Mesendoderm (in vitro differentiated cells): ENCODE measurements at regions not wholly inside any gene's neighbourhood (a gene's known extent, or its start where the extent isn't known, plus 50 kb on each side); places are given as distances from the start of the nearest gene placed in this dataset.

Source experiments
- DNase-seq: peaks from one replicate; pipeline ENCODE4 v3.0.0; 2013
- H2AK5ac ChIP-seq: 2 replicates; pipeline ENCODE4 v1.6.1; 2013; ENCODE audit warnings: low read length, inconsistent platforms
- H2BK120ac ChIP-seq: 2 replicates; pipeline ENCODE4 v1.6.1; 2013; ENCODE audit warnings: low read depth, mild to moderate bottlenecking, low read length, moderate library complexity, mixed read lengths
- H2BK15ac ChIP-seq: replicated peaks from 2 replicates; pipeline ENCODE4 v1.6.1; 2013; ENCODE audit warnings: low read depth, mild to moderate bottlenecking, moderate library complexity
- H2BK5ac ChIP-seq: 2 replicates; pipeline ENCODE4 v1.6.1; 2013; ENCODE audit warnings: low read length, inconsistent platforms
- H3K18ac ChIP-seq: 2 replicates; pipeline ENCODE4 v1.6.1; 2013; ENCODE audit warnings: mild to moderate bottlenecking, low read length, mixed read lengths
- H3K23ac ChIP-seq: one replicate; pipeline ENCODE4 v1.6.1; 2013; ENCODE audit warnings: low read length
- H3K27ac ChIP-seq: 2 replicates; pipeline ENCODE4 v1.5.1; 2013; ENCODE audit warnings: low read depth, mild to moderate bottlenecking, inconsistent platforms, low read length, moderate library complexity
- H3K27me3 ChIP-seq: 2 replicates; pipeline ENCODE4 v1.6.1; 2013; ENCODE audit warnings: low read length, control low read depth, mild to moderate bottlenecking, inconsistent platforms; ENCODE audit not compliant: insufficient read depth, poor library complexity
- H3K36me3 ChIP-seq: 2 replicates; pipeline ENCODE4 v1.6.1; 2013; ENCODE audit warnings: low read length, inconsistent platforms; ENCODE audit not compliant: control insufficient read depth, insufficient read depth
- H3K4ac ChIP-seq: one replicate; pipeline ENCODE4 v1.6.1; 2013; ENCODE audit warnings: low read depth, mild to moderate bottlenecking, low read length, moderate library complexity
- H3K4me1 ChIP-seq: 2 replicates; pipeline ENCODE4 v1.6.1; 2013; ENCODE audit warnings: low read depth, low read length, inconsistent platforms; ENCODE audit not compliant: control insufficient read depth
- H3K4me2 ChIP-seq: 2 replicates; pipeline ENCODE4 v1.6.1; 2013; ENCODE audit warnings: low read length
- H3K4me3 ChIP-seq: 2 replicates; pipeline ENCODE4 v1.5.1; 2013; ENCODE audit warnings: mild to moderate bottlenecking, low read length
- H3K56ac ChIP-seq: one replicate; pipeline ENCODE4 v1.6.1; 2013; ENCODE audit warnings: low read length
- H3K79me1 ChIP-seq: 2 replicates; pipeline ENCODE4 v1.6.1; 2013; ENCODE audit warnings: low read length, inconsistent platforms
- H3K79me2 ChIP-seq: 2 replicates; pipeline ENCODE4 v1.6.1; 2013; ENCODE audit warnings: mild to moderate bottlenecking, low read length; ENCODE audit not compliant: control insufficient read depth, insufficient read depth
- H3K9ac ChIP-seq: 2 replicates; pipeline ENCODE4 v1.6.1; 2013; ENCODE audit warnings: low read length, inconsistent platforms
- H4K5ac ChIP-seq: one replicate; pipeline ENCODE4 v1.6.1; 2013; ENCODE audit warnings: low read length
- H4K8ac ChIP-seq: one replicate; pipeline ENCODE4 v1.6.1; 2013; ENCODE audit warnings: low read depth, mild to moderate bottlenecking, control low read depth, low read length, moderate library complexity
- WGBS: extraction: QIAGEN DNeasy Blood & Tissue Kit; methylation state at CpG from one replicate; pipeline ENCODE4 v1.1.7; 2013; ENCODE audit warnings: low lambda C conversion rate, missing lambda C conversion rate; ENCODE audit not compliant: insufficient coverage; ENCODE audit errors: extremely low coverage; 5-methylcytosine and 5-hydroxymethylcytosine counted together

DNA sequence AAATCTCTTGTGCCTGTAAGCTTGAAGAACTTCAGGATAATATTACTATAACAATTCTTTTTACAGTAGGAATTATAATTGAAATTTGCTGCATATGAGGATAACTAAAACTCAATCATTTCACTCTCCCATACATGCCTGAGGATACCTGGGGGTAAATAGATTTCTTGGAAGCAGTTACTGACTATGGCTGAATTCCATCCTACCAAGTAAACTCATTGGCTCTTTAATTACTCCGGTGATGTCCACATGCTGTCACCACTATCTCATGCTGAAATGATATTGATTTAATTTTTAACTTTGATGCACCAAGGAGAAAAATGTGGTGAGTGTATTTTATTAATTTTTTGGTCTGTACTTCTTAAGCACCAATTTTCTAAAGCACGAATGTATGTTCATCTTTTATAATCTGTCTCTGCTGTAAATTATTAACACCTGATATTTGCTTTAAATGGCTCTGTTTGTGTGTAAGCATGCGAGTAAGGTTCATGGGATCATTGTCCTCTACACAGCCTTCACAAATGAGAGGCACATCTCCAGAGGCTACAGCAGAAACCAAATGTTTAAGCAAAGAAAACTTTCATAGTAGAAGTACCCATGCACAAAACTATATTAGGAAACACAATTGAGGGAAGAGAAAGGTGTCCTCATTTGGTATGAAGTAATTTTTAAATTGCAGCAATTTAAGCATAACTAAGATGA lies 164.2 kb upstream of the POU3F2 start:
- Histone ChIP-seq H3K79me2 (no peaks in the 10 kb centered on the region), H3K56ac (no peak overlapping the region), H3K23ac (no peak overlapping the region), H4K5ac (no peak overlapping the region), H3K36me3 (no peaks in the 10 kb centered on the region), H3K4me3 (no peak overlapping the region), H3K4me1 (no peaks in the 10 kb centered on the region), H3K27ac (no peak overlapping the region), H3K79me1 (no peaks in the 10 kb centered on the region), H2BK120ac (no peak overlapping the region), H3K18ac (no peak overlapping the region), H3K9ac (no peak overlapping the region), H3K4me2 (no peak overlapping the region), H3K4ac (no peak overlapping the region), H4K8ac (no peak overlapping the region), H3K27me3 (no peaks in the 10 kb centered on the region), H2AK5ac (no peak overlapping the region), H2BK5ac (no peak overlapping the region), H2BK15ac (no peak overlapping the region)
- WGBS, result no CpG with 5 or more reads among the region's 3 CpGs
- DNase-seq, result no peak

DNA sequence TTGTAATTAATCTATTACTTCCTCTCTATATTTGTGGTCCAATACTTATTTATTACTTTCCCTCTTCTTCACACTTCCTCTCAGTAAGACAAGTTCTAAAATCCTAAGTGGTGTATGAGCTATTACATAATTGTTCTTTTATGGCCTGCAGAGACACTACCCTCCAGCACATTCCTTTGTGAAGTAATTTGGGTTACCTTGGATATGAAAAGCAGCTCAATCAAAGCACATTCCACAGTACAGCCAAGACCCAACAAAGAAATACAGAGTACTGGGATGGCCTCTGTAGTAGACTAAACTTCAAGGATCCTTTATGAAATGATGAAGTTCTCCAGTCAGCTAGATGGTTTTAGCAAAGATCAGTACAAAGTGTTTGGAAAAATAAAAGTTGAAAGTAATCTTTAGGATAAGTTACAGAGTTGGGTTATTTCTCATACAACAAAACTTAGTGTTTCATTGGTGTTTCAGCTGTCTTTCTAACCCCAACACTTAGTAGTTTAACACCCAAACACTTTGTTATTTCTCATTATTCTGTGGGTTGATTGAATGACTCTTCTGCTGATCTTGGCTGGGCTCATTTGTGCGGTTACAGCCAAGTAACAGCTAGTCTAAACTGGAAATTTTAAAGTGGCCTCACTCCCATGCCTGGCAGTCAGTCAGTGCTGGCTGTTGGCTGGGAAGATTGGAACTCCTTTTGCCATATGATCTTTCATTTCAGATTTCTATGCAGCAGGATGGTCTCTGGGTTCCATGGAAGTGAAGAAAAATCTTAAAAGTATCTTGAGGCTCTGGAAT lies 161.5 kb upstream of the POU3F2 start:
- Histone ChIP-seq H3K79me1 (no peaks in the 10 kb centered on the region), H3K4ac (no peak overlapping the region), H3K79me2 (no peaks in the 10 kb centered on the region), H3K4me3 (no peak overlapping the region), H3K23ac (no peak overlapping the region), H3K4me2 (no peak overlapping the region), H2AK5ac (no peak overlapping the region), H3K4me1 (no peaks in the 10 kb centered on the region), H4K5ac (no peak overlapping the region), H3K9ac (no peak overlapping the region), H3K56ac (no peak overlapping the region), H3K36me3 (no peaks in the 10 kb centered on the region), H2BK15ac (no peak overlapping the region), H4K8ac (no peak overlapping the region), H3K18ac (no peak overlapping the region), H2BK120ac (no peak overlapping the region), H3K27ac (no peak overlapping the region), H3K27me3 (no peaks in the 10 kb centered on the region), H2BK5ac (no peak overlapping the region)
- WGBS, result no CpG with 5 or more reads among the region's 1 CpG
- DNase-seq, result peak; percentile 68

DNA sequence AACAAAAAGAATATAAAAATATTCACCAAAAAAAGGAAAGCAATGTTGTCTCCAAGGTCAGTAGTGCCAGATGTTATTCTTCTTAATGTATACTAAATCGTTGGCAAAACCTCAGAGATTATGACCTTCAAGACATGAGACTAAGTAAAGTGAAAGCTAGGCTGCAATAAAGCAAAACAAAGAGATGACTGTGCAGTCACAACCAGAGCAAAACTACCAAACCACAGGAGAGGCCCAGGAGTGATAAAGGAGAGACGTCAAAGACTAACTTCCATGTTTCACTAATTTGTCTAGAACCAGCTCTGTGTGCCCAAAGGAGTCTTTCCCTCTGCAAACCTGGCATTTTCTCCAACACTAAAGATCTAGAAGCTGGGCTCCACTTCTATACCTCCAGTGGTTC lies 155.9 kb upstream of the POU3F2 start:
- Histone ChIP-seq H3K23ac (no peak overlapping the region), H2BK5ac (no peak overlapping the region), H3K18ac (no peak overlapping the region), H4K8ac (no peak overlapping the region), H2AK5ac (no peak overlapping the region), H4K5ac (no peak overlapping the region), H3K4me3 (no peak overlapping the region), H2BK120ac (no peak overlapping the region), H3K4me2 (no peak overlapping the region), H3K56ac (no peak overlapping the region), H3K27ac (no peak overlapping the region), H2BK15ac (no peak overlapping the region), H3K4me1 (no peaks in the 10 kb centered on the region), H3K79me2 (no peaks in the 10 kb centered on the region), H3K79me1 (no peaks in the 10 kb centered on the region), H3K9ac (no peak overlapping the region), H3K27me3 (no peaks in the 10 kb centered on the region), H3K36me3 (no peaks in the 10 kb centered on the region), H3K4ac (no peak overlapping the region)
- WGBS, result no CpG with 5 or more reads among the region's 2 CpGs
- no peak for DNase-seq

DNA sequence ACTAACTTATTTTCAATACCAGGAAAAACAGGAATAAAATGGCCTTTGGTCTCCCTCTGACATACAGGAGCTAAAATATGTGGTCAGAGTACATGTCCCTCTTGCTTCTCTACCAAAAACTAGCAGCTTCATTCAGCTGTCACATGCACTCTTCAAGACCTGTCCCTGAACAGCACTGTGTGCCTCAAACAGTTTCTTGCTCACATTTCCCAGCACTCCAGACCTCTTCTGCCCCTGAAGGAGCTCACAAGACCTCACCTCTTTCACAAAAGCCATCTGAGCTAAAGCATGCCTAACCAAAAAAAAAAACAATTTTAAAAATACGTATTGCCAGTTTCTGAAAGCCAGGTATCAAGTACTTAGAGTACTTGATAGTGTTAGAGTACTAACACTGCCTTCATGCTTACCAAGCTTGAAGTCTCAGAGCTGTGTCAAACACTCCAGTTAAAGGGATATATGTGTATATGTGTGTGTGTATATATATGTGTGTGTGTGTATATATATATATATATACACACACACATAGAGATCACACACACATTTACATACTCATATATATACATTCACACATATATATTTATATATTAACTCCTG lies 148.3 kb upstream of the POU3F2 start:
- H2BK5ac ChIP-seq, result no peak overlapping the region
- no peak overlapping the region for H3K23ac ChIP-seq
- DNase-seq, result no peak
- no peak overlapping the region for H3K4me3 ChIP-seq
- H3K27me3 ChIP-seq, result no peaks in the 10 kb centered on the region
- H3K79me2 ChIP-seq, result no peaks in the 10 kb centered on the region
- no peak overlapping the region for H3K4ac ChIP-seq
- H2BK15ac ChIP-seq, result no peak overlapping the region
- H2BK120ac ChIP-seq, result no peak overlapping the region
- no peak overlapping the region for H3K4me2 ChIP-seq
- no peaks in the 10 kb centered on the region for H3K36me3 ChIP-seq
- H3K56ac ChIP-seq, result no peak overlapping the region
- H4K5ac ChIP-seq, result no peak overlapping the region
- H2AK5ac ChIP-seq, result no peak overlapping the region
- no peaks in the 10 kb centered on the region for H3K79me1 ChIP-seq
- H3K27ac ChIP-seq, result no peak overlapping the region
- H3K9ac ChIP-seq, result no peak overlapping the region
- H3K18ac ChIP-seq, result no peak overlapping the region
- no CpG with 5 or more reads among the region's 1 CpG for WGBS
- H4K8ac ChIP-seq, result no peak overlapping the region
- H3K4me1 ChIP-seq, result no peaks in the 10 kb centered on the region

DNA sequence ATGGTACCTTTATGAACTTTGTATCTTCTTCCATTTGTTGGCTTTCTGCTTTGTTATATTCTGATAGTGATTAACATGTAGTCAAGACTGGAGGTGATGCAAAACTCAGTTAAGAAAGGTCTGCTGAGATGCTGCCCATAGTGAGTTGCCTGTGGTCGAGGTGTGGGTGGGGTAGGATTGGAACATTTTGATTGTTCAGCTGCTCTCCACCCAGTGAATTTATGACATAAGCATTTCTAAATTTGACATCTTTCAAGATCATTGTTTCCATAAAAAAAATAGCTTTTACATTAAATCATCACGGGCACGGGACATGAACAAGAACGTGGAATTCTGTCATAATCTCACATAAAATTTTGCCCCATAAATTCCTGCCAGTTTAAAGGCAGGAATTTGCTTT lies 146.6 kb upstream of the POU3F2 start:
- H3K36me3 ChIP-seq, result no peaks in the 10 kb centered on the region
- H2AK5ac ChIP-seq, result no peak overlapping the region
- H3K79me1 ChIP-seq, result no peaks in the 10 kb centered on the region
- no peak overlapping the region for H3K4me3 ChIP-seq
- no peak overlapping the region for H4K5ac ChIP-seq
- no peak overlapping the region for H3K18ac ChIP-seq
- H3K27ac ChIP-seq, result no peak overlapping the region
- no peak overlapping the region for H3K4me2 ChIP-seq
- H2BK5ac ChIP-seq, result no peak overlapping the region
- H3K4ac ChIP-seq, result no peak overlapping the region
- H3K23ac ChIP-seq, result no peak overlapping the region
- H4K8ac ChIP-seq, result no peak overlapping the region
- H3K56ac ChIP-seq, result no peak overlapping the region
- DNase-seq, result no peak
- no peak overlapping the region for H2BK120ac ChIP-seq
- no peaks in the 10 kb centered on the region for H3K4me1 ChIP-seq
- no CpG with 5 or more reads among the region's 4 CpGs for WGBS
- H3K79me2 ChIP-seq, result no peaks in the 10 kb centered on the region
- no peak overlapping the region for H3K9ac ChIP-seq
- H3K27me3 ChIP-seq, result no peaks in the 10 kb centered on the region
- no peak overlapping the region for H2BK15ac ChIP-seq
